K562 (cell line): ENCODE measurements at regions not wholly inside any gene's neighbourhood (a gene's known extent, or its start where the extent isn't known, plus 50 kb on each side); places are given as distances from the start of the nearest gene placed in this dataset.
A peak's percentile ranks its signal among the peaks of the same experiment; 100 is the strongest.

ENCODE experiments used
- BCLAF1 ChIP-seq, 2 experiments: fragments of 450-650 bp in 1 of 2; IDR thresholded peaks; 2 replicates each; pipeline ENCODE4 v1.6.1; 2011 to 2017; ENCODE audit warnings: low read depth in 2 of 2, antibody characterized with exemption in 1 of 2, borderline replicate concordance in 1 of 2, low read length in 1 of 2, mild to moderate bottlenecking in 1 of 2, mixed read lengths in 1 of 2; ENCODE audit not compliant: control insufficient read depth in 1 of 2
- CREB3 ChIP-seq: fragments of 450-650 bp; conservative IDR thresholded peaks from 2 replicates; pipeline ENCODE4 v1.6.1; 2016; ENCODE audit warnings: missing genetic modification characterization, low read depth, mild to moderate bottlenecking, missing compliant biosample characterization, moderate library complexity
- CREB3L1 ChIP-seq: fragments of 450-650 bp; IDR thresholded peaks from 2 replicates; pipeline ENCODE4 v1.6.1; 2014; ENCODE audit warnings: low read depth, mild to moderate bottlenecking, moderate library complexity, borderline replicate concordance
- FOXJ2 ChIP-seq: fragments of 200-800 bp; sonication (Bioruptor generic); IDR thresholded peaks from 2 replicates; pipeline ENCODE4 v1.6.1; 2016; ENCODE audit warnings: missing genetic modification characterization, missing compliant biosample characterization
- HES1 ChIP-seq: fragments of 450-650 bp; IDR thresholded peaks from 2 replicates; pipeline ENCODE4 v1.6.1; 2016; ENCODE audit warnings: low read depth, mild to moderate bottlenecking, moderate library complexity
- KDM1A ChIP-seq, 2 experiments: fragments of 450-650 bp; IDR thresholded peaks; 2 replicates each; pipeline ENCODE4 v1.6.1; 2016; ENCODE audit warnings: mild to moderate bottlenecking in 2 of 2
- MAFK ChIP-seq: IDR thresholded peaks from 2 replicates; pipeline ENCODE4 v1.6.1; 2011; ENCODE audit warnings: low read length, improper control_type of control experiment
- MXD1 ChIP-seq: fragments of 250-450 bp; sonication (Bioruptor Pico); IDR thresholded peaks from 2 replicates; pipeline ENCODE4 v1.8.0; 2021; ENCODE audit warnings: borderline replicate concordance, mild to moderate bottlenecking, moderate library complexity; ENCODE audit not compliant: poor library complexity, severe bottlenecking
- NCOR1 ChIP-seq: fragments of 450-650 bp; IDR thresholded peaks from 2 replicates; pipeline ENCODE4 v1.6.1; 2016; ENCODE audit warnings: mild to moderate bottlenecking, moderate library complexity
- RCOR1 ChIP-seq, 2 experiments: IDR thresholded peaks; 2 replicates each; pipeline ENCODE4 v1.6.1; 2012; ENCODE audit warnings: low read depth in 2 of 2, low read length in 2 of 2, borderline replicate concordance in 1 of 2, improper control_type of control experiment in 1 of 2
- TEAD1 ChIP-seq, 2 experiments: fragments of 450-650 bp in 1 of 2; sonication (generic) in 1 of 2; formaldehyde crosslinking; IDR thresholded peaks; 2 replicates each; pipeline versions ENCODE4 v1.4.0 to v1.8.0; 2020 to 2022; ENCODE audit warnings: mild to moderate bottlenecking in 2 of 2, missing genetic modification reagents in 1 of 2
- TSC22D4 ChIP-seq: fragments of 450-650 bp; IDR thresholded peaks from 2 replicates; pipeline ENCODE4 v1.6.1; 2016; ENCODE audit warnings: missing genetic modification characterization, missing biosample characterization, control low read depth
- ZKSCAN1 ChIP-seq: fragments of 150-350 bp; IDR thresholded peaks from 2 replicates; pipeline ENCODE4 v1.6.1; 2016; ENCODE audit warnings: low read depth, low read length
- ZNF277 ChIP-seq: fragments of 250-450 bp; sonication (Bioruptor Pico); IDR thresholded peaks from 2 replicates; pipeline ENCODE4 v1.8.0; 2022; ENCODE audit warnings: inconsistent platforms, mild to moderate bottlenecking, moderate library complexity, borderline replicate concordance

- TF ChIP-seq CREB3 (0 out of 2 replicates have a peak, but pooled peaks have one; percentile 10), ZKSCAN1 (no peak), ZNF277 (CRISPR knock-in tag) (no peak), BCLAF1 (IDR thresholded peaks at IDR 0.05; ENCODE audit: borderline replicate concordance in 1 of 2, control insufficient read depth in 1 of 2, low read depth in 2 of 2, low read length in 1 of 2) (no peak), TEAD1 (CRISPR knock-in tag; IDR thresholded peaks at IDR 0.05) (no peak), FOXJ2 (tag) (no peak), NCOR1 (peak; percentile 37; the same call in 1 of the 2 replicates), KDM1A (IDR thresholded peaks at IDR 0.05) (no peak), MAFK (peak; percentile 41; the same call in 1 of the 2 replicates), MXD1 (no peak), RCOR1 (IDR thresholded peaks at IDR 0.05; ENCODE audit: borderline replicate concordance in 1 of 2, low read depth in 2 of 2, low read length in 2 of 2) (no peak), CREB3L1 (no peak), TSC22D4 (tag) (no peak), HES1 (no peak)
Observed at GRCh38 chr5:67815455-67816391, 399.8 kb upstream of the PIK3R1 start (continued).
